HG02981 (cell line): ENCODE measurements at regions not wholly inside any gene's neighbourhood (a gene's known extent, or its start where the extent isn't known, plus 50 kb on each side); places are given as distances from the start of the nearest gene placed in this dataset.
"Not testable (repeated sequence)": the region's sequence is repeated elsewhere in the genome, so short reads cannot be mapped to it uniquely, and the experiment has no call there.

Experiments
- ATAC-seq: cut with Tn5 transposase; IDR thresholded peaks from one replicate; pipeline ENCODE4 v1.9.1; 2021; ENCODE audit warnings: mild to moderate bottlenecking, moderate library complexity; ENCODE audit not compliant: unreplicated experiment

- ATAC-seq, result no peak
Measured at GRCh38 chr13:31515427-31515826, 223.9 kb upstream of the RXFP2 start.

DNA sequence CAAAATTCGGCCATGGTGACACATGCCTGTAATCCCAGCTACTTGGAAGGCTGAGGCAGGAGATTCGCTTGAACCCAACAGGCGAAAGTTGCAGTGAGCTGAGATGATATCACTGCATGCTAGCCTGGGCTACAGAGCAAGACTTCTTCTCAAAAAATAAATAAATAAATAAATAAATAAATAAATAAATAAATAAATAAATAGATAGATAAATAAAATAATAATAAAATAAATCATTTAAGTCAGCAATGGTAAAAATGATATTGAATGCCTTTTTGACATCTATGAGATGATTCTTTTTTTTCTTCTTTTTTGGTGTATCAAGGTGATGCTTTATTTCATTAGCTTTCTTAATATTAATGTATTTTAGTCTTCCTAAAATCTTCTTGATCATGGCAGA, 221.7 kb upstream of the RXFP2 start:
- no peak for ATAC-seq

DNA sequence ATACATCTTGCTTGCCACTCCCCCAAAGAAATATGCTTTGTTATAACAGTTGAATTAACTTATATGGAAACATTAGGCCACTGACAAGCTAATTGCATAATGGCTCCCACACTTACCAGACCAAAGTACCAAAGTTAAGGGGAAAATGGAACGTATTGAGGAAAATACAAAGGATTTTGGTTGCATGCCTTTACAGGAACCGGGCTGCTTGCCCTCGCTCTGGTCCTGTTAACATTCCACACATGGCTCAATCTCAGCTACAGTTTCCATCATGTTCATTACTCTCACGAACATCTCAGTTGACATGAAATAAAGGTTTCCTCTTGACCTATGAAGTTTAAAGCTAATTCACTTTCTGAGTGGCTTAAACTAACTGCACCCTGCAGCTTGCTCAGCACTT, 220.7 kb upstream of the RXFP2 start:
- ATAC-seq, result no peak

GRCh38 chr13:31521435-31521834, 217.9 kb upstream of the RXFP2 start:
- ATAC-seq, result no peak

GRCh38 chr13:31522396-31522795, 216.9 kb upstream of the RXFP2 start:
- ATAC-seq, result no peak

- no peak for ATAC-seq
Measured at GRCh38 chr13:31528176-31528575, 211.2 kb upstream of the RXFP2 start.

DNA sequence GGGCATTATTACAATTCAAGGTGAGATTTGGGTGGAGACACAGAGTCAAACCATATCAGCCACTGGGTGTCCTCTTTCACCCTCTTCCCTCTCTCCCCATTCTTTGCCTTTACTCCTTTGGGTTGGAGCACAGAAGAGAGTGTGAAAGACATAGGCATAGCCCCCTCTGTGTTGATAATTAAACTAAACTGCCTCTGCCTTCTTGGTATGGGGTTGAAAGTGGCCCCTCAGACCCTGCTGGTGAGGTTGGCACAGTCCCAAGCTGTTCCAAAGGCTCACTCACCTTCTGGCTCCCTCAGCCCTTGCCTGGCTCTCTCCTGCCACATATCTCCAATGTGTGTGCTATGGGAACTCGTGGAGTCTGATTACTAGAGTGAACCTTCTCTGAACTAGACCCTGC, 210.6 kb upstream of the RXFP2 start:
- ATAC-seq, result no peak

- no peak for ATAC-seq
Measured at GRCh38 chr13:31530922-31531321, 208.4 kb upstream of the RXFP2 start.

- ATAC-seq, result no peak
Measured at GRCh38 chr13:31537052-31537451, 202.3 kb upstream of the RXFP2 start.

DNA sequence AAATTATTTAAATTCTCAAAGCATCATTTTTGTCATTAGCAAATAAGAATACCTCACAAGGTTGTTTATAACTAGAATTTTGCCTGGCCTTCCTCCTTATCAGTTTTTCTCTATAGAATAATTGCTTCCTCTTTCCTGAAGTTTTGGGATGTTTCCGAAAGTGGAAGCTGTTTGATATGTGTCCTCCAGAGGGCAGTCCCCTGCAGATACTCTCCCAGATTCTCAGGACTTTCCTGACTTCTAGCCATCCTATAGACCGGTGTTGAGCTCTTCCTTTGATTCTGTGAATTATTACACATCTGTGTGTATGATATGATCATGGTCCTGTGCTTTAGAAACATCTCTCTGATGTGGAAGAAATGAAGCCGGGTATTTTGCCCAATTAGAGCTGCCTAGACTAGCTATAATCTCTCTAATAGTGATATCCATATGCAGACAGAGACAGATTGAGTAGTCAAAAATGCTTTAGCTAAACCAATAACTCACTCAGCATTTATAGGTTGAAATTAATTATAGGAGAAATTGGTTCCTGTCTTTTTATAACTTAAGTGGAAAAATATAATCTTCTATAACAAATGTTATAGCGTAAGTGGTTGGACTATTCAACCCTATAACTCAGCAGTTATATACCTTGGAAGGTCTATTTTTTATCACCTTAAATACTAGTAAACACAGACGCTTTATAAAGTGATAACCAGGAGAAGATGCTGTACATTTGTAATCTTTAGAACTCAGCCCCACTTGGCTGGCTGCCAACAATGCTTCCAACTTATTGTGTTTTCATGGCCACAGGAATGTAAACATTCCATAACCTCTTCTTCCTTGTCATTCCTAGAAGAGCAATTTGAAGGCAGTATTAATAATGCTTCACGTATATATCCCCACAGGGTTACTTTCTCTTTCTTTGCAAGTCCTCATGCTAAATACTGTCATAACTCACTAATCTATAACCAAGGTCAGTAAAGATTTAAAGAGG, 201.0 kb upstream of the RXFP2 start:
- no peak for ATAC-seq

DNA sequence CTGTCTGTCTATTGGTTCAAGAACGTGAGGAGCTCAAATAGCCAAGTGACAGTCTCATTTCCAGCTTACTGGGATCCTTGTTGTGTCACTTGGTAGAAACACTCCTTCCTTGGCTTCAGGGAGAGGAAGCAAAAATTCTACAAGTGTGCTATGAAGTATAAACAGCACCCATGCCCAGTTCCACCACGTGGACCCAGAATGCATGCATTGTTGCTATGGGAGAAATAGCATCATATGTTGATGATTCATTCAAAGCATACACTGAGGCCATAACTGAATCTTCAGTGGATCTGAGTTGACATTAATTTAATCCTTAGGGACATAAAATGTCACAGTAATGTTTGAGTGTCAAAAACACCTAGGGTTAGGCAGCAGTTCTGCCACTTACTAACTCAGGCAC, 199.0 kb upstream of the RXFP2 start:
- no peak for ATAC-seq

- no peak for ATAC-seq
Measured at GRCh38 chr13:31543190-31543589, 196.1 kb upstream of the RXFP2 start.

DNA sequence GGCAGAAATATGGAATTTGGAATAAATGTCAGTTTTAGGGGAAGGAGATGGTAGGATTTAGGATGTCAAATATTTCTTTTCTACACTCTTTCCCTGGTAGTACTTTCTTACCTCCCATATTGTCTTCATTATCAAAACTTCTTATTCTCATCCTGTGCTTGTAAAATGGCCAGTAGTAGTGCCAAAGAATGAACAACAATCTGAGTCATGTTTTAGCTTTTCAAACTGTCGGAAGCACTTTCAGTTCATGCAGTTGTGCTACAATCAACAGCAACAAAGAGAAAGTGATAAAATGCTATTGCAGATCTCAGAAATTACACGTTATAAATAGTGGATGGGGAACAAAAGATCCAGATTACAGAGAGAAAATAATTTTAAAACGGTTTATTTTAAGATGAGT, 193.7 kb upstream of the RXFP2 start:
- no peak for ATAC-seq

- no peak for ATAC-seq
Measured at GRCh38 chr13:31556376-31556775, 182.9 kb upstream of the RXFP2 start.

- not testable (repeated sequence) for ATAC-seq
Measured at GRCh38 chr13:31584221-31584620, 155.1 kb upstream of the RXFP2 start.

- ATAC-seq, result no peak
Measured at GRCh38 chr13:31587698-31588266, 151.5 kb upstream of the RXFP2 start.

DNA sequence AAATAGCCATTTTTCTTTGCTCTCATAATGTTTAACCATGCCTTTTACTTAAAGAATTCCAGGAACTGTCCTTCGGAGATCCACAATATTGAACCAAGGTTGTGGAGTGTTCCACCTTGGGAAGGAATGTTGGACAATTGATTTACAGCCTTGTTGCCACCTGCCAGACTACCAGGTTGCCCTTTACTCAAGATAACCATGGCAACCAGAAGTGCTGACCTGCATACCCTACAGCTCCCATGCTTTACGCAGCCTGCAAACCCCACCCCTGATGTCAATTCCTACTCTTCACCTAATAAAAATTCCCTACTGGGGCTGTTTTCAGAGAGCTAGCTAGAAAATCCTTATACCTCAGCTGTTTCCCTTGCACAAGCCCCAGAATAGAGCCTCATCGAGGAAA, 151.0 kb upstream of the RXFP2 start:
- no peak for ATAC-seq

DNA sequence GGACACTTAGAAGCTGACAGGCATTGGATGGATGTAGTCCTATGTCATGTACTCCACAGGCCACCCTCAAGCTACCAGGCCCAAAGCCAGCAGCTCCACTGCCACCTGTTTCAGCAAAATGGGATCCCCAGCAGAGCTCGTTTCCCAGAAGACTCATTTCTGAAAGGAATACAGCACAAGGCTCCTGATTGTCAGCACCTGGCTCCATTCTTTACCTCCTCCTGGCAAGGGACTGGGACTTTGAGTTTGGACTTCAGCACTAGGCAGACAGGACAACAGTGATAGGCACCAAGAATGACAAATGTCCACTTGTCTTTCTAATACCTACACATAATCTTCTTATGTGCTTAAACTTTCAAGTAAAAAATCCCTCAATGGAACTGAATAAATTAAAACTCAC, 150.4 kb upstream of the RXFP2 start:
- no peak for ATAC-seq

DNA sequence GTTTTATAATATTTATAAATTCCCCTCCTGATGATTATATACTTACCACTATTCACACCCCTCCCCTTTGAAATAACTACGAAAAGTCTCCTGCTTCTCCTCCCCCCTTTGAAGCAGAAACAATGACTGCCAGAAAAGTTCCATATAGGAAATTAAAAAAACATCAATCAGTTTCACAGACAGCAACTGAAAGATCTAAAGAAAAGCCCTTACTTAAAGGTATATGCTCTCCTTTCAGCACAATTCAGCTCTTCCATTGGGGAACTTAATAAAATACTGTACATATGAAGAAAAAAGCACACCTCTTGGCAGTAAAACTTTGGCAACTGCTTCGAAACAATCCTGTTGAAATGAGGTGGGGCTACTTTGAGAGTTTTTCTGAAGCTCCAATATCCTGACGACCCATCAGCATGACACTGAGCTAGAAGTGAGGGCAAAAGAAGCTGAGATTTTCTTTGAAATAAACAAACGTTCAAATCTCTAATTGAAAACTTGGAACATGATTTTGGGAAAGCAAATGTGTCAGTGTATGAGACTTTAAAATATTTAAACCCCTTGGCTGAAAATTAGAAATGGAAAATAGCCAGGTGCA, 147.6 kb upstream of the RXFP2 start:
- ATAC-seq, result no peak

DNA sequence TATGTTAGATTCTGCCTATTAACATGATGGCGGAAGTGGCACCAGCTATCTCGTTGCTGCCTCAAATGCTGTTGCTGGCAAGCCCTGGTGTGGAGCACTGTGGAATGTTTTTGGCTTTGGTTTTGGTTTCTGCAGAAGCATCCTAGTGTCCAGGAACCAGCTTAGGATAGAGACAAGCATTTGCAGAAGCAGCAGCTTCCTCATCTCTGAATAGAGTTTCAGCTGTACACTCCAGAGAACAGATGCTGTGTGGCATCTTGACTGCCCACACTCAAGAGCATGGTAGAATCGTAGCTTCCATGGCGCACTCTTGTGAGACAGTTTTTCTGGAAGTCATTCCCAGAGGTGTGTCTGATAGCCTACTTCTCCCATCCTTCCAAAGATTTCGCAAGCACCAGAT, 145.3 kb upstream of the RXFP2 start:
- no peak for ATAC-seq

DNA sequence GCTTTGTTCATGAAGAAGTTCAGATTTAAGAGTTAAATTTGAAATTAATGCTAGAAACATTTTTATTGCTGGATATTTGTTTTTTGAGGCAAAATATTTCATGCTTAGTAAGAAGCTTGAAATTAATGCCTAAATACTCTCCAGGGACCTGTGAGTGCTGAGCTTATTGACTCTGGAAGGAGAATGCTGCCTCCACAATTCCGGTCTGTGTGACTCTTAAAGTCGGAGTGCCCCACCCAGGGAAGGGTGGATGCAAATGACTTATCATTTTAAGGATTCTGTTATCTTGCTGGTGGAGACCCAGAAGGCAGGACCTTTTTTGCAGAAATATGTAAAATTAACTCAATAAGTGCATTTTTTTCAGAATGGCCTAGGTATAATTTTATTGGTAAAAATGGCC, 143.8 kb upstream of the RXFP2 start:
- ATAC-seq, result no peak

- ATAC-seq, result no peak
Measured at GRCh38 chr13:31598990-31599389, 140.3 kb upstream of the RXFP2 start.
